Sigmoid colon (tissue), 6 donors: ENCODE measurements at regions not wholly inside any gene's neighbourhood (a gene's known extent, or its start where the extent isn't known, plus 50 kb on each side); places are given as distances from the start of the nearest gene placed in this dataset.
A peak's percentile ranks its signal among the peaks of the same experiment; 100 is the strongest.

Source experiments
- DNase-seq: peaks from one replicate; pipeline ENCODE4 v3.0.0-alpha.2; 2019
- H3K27ac ChIP-seq, 4 donors: fragments of 200-600 bp; sonication (generic); one replicate each; pipeline ENCODE4 v1.5.1; 2016 to 2019; ENCODE audit warnings: mild to moderate bottlenecking in 1 of 4
- H3K27me3 ChIP-seq, 3 donors: fragments of 200-600 bp; sonication (generic); one replicate each; pipeline ENCODE4 v1.5.1; 2019; ENCODE audit warnings: mild to moderate bottlenecking in 1 of 3
- H3K36me3 ChIP-seq, 4 donors: fragments of 200-600 bp; sonication (generic); one replicate each; pipeline ENCODE4 v1.5.1; 2016 to 2019
- H3K4me1 ChIP-seq, 4 donors: fragments of 200-600 bp; sonication (generic); one replicate each; pipeline ENCODE4 v1.5.1; 2017 to 2019
- H3K4me3 ChIP-seq, 4 donors: fragments of 200-600 bp; sonication (generic); one replicate each; pipeline ENCODE4 v1.5.1; 2017 to 2019; ENCODE audit warnings: mild to moderate bottlenecking in 2 of 4, moderate library complexity in 1 of 4
- H3K9me3 ChIP-seq, 4 donors: fragments of 200-600 bp in 3 of 4; sonication (generic) in 3 of 4; one replicate each; pipeline versions ENCODE4 v1.5.1 to v1.6.1; 2013 to 2019
- CTCF ChIP-seq, 4 experiments: fragments of 450-650 bp in 3 of 4; fragments of 200-600 bp in 1 of 4; IDR thresholded peaks; one replicate each; pipeline ENCODE4 v1.5.1; 2016 to 2019; ENCODE audit warnings: antibody characterized with exemption in 4 of 4, mild to moderate bottlenecking in 3 of 4, moderate library complexity in 2 of 4
- EP300 ChIP-seq, 4 donors: sonication (generic); formaldehyde crosslinking; IDR thresholded peaks; one replicate each; pipeline ENCODE4 v1.6.1; 2017; ENCODE audit warnings: antibody characterized with exemption in 4 of 4
- POLR2A ChIP-seq, 2 donors: fragments of 450-650 bp; IDR thresholded peaks; one replicate each; pipeline ENCODE4 v1.6.1; 2016; ENCODE audit warnings: antibody characterized with exemption in 2 of 2, mild to moderate bottlenecking in 2 of 2, moderate library complexity in 2 of 2
- POLR2AphosphoS5 ChIP-seq, 4 donors: sonication (generic); formaldehyde crosslinking; IDR thresholded peaks; one replicate each; pipeline ENCODE4 v1.6.1; 2017; ENCODE audit warnings: antibody characterized with exemption in 4 of 4
- WGBS, 2 donors: extraction: QIAGEN DNeasy Blood & Tissue Kit; methylation state at CpG; one replicate each; pipeline ENCODE4 v1.1.7; 2013; 5-methylcytosine and 5-hydroxymethylcytosine counted together
- intact Hi-C: fragments of 100-400 bp; cut with DNase I; formaldehyde crosslinking; loops from one replicate; pipeline ENCODE4 v1.15.1; 2023
- donor health status: healthy with polysubstance abuse.
- donor health status: healthy.

- no peak for TF ChIP-seq POLR2A (IDR thresholded peaks at IDR 0.05)
- TF ChIP-seq EP300 (IDR thresholded peaks at IDR 0.05) = no peak
- TF ChIP-seq CTCF (IDR thresholded peaks at IDR 0.05) = no peak
- TF ChIP-seq POLR2AphosphoS5 (IDR thresholded peaks at IDR 0.05) = no peak
- H3K4me3 ChIP-seq = no peak overlapping the region
- DNase-seq = peak; percentile 48
- H3K27ac ChIP-seq = peak overlapping the region in 1 of 4 donors; percentile 32
- no peaks in the 10 kb centered on the region for H3K4me1 ChIP-seq
- 83 to 90% methylated on average over 4 of the region's 4 CpGs for WGBS, 2 donors
- H3K27me3 ChIP-seq = no peaks in the 10 kb centered on the region
- no peaks in the 10 kb centered on the region for H3K9me3 ChIP-seq
- intact Hi-C loops = no loop called here
- no peaks in the 10 kb centered on the region for H3K36me3 ChIP-seq
Observed at GRCh38 chr9:18190671-18191374, 283.1 kb upstream of the ADAMTSL1 start.

- Histone ChIP-seq H3K9me3 (no peaks in the 10 kb centered on the region), H3K36me3 (no peaks in the 10 kb centered on the region), H3K4me1 (no peaks in the 10 kb centered on the region), H3K27me3 (no peaks in the 10 kb centered on the region), H3K4me3 (no peak overlapping the region), H3K27ac (no peak overlapping the region)
- DNase-seq = no peak
- intact Hi-C loops = no loop called here
- WGBS, 2 donors = 80 to 88% methylated on average over 3 of the region's 3 CpGs
- TF ChIP-seq CTCF (IDR thresholded peaks at IDR 0.05) (no peak), POLR2A (IDR thresholded peaks at IDR 0.05) (no peak), EP300 (IDR thresholded peaks at IDR 0.05) (no peak), POLR2AphosphoS5 (IDR thresholded peaks at IDR 0.05) (no peak)
Observed at GRCh38 chr9:18194316-18194715, 279.6 kb upstream of the ADAMTSL1 start.

GRCh38 chr9:18195223-18195622, 278.7 kb upstream of the ADAMTSL1 start:
- Histone ChIP-seq H3K4me1 (no peaks in the 10 kb centered on the region), H3K27ac (no peak overlapping the region), H3K36me3 (no peaks in the 10 kb centered on the region), H3K27me3 (no peaks in the 10 kb centered on the region), H3K9me3 (no peaks in the 10 kb centered on the region), H3K4me3 (no peak overlapping the region)
- TF ChIP-seq EP300 (IDR thresholded peaks at IDR 0.05) = no peak
- TF ChIP-seq POLR2AphosphoS5 (IDR thresholded peaks at IDR 0.05) = no peak
- TF ChIP-seq CTCF (IDR thresholded peaks at IDR 0.05) = no peak
- no peak for TF ChIP-seq POLR2A (IDR thresholded peaks at IDR 0.05)
- DNase-seq = no peak
- 43 to 71% methylated on average over 3 of the region's 3 CpGs for WGBS, 2 donors
- intact Hi-C loops = no loop called here

GRCh38 chr9:18202924-18203323, 271.0 kb upstream of the ADAMTSL1 start:
- WGBS, 2 donors = 66 to 84% methylated on average over 4 of the region's 4 CpGs
- no peak for TF ChIP-seq CTCF (IDR thresholded peaks at IDR 0.05)
- TF ChIP-seq POLR2A (IDR thresholded peaks at IDR 0.05) = no peak
- TF ChIP-seq POLR2AphosphoS5 (IDR thresholded peaks at IDR 0.05) = no peak
- TF ChIP-seq EP300 (IDR thresholded peaks at IDR 0.05) = no peak
- DNase-seq = no peak

GRCh38 chr9:18207735-18208134, 266.2 kb upstream of the ADAMTSL1 start:
- no peaks in the 10 kb centered on the region for H3K4me1 ChIP-seq
- 71 to 82% methylated on average over 3 of the region's 3 CpGs for WGBS, 2 donors
- H3K4me3 ChIP-seq = no peak overlapping the region
- no peak overlapping the region for H3K27ac ChIP-seq
- H3K9me3 ChIP-seq = no peaks in the 10 kb centered on the region
- no peaks in the 10 kb centered on the region for H3K27me3 ChIP-seq
- TF ChIP-seq CTCF (IDR thresholded peaks at IDR 0.05) (no peak), EP300 (IDR thresholded peaks at IDR 0.05) (no peak), POLR2AphosphoS5 (IDR thresholded peaks at IDR 0.05) (no peak), POLR2A (IDR thresholded peaks at IDR 0.05) (no peak)
- DNase-seq = no peak
- no peaks in the 10 kb centered on the region for H3K36me3 ChIP-seq
- intact Hi-C loops = no loop called here

More at GRCh38 chr9:18202924-18203323, 271.0 kb upstream of the ADAMTSL1 start:
- H3K4me3 ChIP-seq = no peak overlapping the region
- intact Hi-C loops = no loop called here
- no peaks in the 10 kb centered on the region for H3K4me1 ChIP-seq
- no peak overlapping the region for H3K27ac ChIP-seq
- H3K27me3 ChIP-seq = no peaks in the 10 kb centered on the region
- H3K9me3 ChIP-seq = no peaks in the 10 kb centered on the region
- H3K36me3 ChIP-seq = no peaks in the 10 kb centered on the region
